ENCODE measurements at regions not wholly inside any gene's neighbourhood (a gene's known extent, or its start where the extent isn't known, plus 50 kb on each side); places are given as distances from the start of the nearest gene placed in this dataset.

DNA sequence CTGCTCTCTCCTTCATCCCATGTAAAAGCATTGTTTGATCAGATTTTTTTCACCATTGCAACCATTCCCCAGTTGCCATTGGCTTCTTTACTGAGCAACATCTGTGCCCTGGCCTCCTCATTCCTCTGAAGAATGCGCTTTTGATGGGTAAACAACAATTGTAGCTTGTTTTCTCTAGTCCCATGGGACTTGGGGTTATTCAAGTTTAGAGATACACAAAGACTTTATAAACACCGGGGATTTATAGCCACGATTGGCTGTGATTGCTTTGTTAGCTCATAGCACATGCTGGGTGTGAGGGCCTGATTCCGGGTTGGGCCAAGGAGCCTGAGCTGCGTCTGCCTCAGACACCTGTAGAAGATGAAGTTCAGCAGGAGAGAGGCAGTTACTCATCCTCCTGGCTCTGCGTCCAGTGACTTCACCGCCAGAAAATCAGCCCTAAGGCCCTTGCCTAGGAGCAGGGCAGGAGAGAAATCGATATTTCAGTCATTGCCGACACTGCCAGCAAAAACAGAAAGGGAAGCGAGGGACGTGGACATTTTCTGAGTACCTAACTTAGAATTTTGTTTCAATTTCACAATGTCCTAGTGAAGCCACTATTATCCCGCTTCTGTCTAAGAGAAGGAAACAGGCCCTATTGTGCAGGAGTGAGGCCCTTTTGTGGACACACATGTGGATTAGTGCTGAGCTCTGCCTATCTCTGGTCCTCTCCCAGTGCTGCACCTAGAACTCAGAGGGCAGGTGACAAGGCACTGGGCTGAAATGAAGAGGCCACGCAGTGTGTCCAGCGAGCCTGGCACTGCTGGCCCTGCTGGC lies 159.8 kb upstream of the USP24 start:
- DNase-seq, result no peak

DNA sequence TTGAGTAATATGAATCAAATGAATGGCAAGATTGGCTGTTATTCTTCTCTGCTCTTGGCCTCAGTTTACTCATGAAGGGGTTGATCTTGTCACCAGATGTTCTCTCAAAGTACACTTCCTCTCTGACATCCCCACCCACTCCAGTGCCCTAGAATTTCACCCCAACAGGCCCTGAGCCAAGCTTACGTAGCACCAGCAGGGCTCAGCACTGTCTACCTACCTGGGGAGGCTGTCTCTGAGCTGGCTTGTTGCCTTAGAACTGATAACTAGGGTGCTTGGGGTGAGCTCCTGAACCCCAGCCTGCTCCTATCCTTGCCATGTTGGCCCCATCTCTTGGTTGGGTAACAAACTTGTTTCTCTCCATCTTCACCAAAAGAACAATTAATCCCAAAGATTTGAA lies 159.1 kb upstream of the USP24 start:
- no peak for DNase-seq

DNA sequence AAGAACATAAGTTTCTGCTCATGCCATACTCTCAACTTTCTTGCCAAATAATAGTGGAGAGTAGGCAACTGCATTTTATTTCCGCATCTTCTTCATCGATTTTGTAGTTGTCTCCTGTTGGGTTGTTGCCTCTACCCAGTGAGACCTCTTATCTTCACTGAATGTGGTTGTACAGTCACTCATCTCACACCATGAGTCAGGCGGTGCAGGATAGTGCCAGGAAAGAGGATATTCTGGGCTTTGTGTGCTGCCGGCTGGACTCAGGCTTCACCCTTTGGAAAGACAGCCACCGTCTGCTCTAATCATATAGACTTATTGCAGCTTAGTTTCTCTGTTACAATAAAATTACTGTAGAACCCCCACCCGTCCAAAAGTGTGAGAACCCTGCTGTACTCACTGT lies 154.3 kb upstream of the USP24 start:
- DNase-seq, result no peak

DNA sequence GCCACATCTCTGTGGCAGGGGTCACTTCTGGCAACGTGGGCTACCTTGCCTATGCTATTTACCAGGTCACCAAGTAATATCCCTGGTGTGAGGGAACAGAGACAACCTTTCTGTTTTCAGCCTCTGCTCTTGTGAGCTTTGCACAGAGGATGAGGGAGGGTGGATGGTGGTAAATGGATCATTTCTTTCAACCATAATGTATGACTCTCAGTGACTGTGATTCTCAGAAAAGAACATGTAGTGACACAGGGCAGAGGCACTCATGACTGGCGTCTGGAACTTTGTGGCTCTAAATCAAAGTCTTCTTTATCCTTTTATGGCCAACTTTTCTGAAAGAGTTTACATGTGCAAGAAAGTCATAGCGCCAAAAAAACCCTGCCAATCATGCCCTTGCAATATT lies 153.5 kb upstream of the USP24 start:
- DNase-seq, result no peak

DNA sequence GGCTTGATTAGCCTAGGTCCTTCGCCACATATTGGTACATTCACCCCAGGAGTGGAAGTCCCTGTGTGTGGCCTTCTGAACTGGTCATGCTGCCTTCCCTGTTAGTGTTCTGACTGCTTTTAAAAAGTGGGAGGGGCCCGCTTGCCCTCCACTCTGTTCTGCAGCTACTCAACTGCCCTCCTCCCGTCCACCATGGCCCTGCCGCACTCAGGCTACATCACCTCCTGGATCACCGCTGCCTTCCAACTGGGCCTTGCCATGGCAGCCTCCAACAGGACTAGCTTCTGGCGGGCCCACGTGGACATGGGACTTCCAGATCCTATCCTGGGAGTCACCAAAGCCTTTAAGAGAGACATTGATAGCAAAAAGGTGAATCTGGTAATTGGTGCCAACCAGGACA lies 152.1 kb upstream of the USP24 start:
- no peak for DNase-seq

DNA sequence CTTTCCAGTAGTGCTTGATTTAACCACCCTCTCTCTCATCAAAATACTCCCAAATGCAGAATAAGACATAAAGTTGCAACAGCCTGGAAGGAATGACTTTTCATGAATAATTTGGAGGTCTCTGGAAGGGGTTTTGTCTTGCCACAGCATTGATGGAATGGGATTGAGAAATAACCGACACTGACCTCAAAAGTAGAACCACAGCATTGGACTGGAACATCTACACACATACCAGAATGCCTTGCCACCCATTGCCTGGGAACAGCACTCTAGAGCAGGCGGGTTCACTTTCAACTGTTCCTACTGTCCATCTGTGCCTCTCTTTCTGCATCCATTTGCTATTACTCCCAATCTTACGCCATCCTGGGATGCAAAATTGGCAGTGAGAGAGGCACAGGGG lies 149.1 kb upstream of the USP24 start:
- DNase-seq, result no peak

DNA sequence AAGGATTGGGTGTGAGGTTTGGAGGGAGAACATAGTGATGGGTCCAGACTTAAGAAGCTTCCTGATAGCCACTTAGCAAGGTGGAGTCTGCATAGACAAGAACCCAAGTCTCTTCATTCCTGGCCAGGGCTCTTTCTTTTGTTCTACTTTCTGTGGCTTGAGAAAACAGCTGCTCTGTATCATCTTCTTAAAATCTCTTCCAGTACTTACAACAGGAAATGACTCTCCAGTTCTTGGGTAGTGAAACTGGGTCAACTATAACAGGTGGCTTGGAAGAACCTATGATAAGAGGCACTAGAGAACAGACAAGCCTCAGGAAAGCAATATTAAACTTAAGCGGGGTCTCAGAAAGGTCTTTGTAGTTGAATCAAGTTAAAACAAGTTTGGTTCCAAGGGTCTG lies 148.1 kb upstream of the USP24 start:
- no peak for DNase-seq

DNA sequence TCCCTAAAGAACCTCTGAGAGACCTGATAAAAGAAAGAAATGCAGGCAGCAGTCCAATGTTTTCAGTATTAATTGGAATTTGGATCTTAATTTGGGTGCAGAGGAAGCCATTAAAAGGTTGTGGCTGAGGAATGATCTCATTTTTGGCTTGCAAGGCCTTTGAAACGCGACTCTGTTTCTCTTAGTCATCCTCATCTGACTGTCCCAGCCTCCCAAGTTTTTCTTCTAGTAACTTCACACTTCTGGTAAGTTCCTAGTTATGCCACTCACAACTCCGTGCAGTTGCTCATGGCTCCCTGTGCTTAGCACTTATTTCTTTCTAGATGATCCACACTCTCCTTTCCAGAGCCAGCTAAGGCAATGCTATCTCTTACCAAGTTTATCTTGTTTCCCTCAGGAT lies 147.4 kb upstream of the USP24 start:
- DNase-seq, result no peak

DNA sequence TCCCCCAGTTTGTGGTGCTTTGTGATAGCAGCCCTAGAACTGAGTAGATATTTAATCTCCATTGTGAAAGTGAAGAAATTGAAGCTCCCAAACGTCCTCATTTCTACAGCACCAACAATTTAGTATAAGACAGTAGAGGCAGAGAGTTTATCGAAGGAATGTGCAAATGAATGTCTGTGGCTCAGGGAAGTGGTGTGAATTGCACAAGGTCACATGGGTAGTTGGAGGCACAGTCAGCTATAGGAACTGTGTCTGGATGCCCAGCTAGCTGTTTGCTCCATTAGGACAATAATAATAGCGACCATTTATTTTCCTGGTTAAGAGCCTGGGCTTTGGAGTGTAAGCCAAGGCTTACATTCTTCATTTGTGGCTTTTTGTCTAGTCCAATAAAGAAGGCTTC lies 144.4 kb upstream of the USP24 start:
- no peak for DNase-seq

DNA sequence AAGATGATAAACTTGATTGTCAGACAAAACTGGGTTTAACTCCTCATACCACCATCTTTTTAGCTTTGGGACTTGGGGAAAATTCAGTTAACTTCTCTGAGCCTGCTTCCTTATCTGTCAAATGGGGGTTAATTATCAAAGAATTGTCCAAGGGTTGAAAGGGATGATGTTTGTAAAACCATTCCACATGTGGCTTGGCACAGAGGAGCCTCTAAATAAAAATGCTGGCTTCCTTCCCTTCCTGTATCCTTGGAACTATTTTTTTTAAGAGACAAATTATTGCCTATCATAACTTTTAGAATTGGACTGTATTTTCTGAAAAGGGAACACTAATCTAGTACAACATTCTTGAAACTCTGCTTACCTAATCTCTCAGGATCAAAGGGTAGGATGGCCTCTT lies 143.4 kb upstream of the USP24 start:
- DNase-seq, result no peak

DNA sequence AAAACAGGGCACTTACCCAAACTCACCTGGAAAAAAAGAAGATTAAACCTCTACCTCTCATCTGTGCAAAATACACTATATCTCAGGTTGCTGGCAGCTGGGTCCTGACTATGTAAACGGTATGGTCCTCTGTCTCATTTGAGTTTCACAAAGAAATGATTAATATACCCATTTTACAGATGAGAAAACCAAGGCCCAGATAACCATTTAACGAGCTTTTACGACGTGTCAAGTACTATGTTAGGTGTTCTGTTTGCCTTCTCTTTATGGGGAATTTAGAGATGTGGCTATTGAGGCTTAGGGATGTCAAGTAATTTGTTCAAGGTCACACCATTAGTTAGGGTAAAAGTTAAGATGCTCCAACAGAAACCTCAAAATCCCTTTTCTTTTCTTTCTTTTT lies 140.4 kb upstream of the USP24 start:
- no peak for DNase-seq

DNA sequence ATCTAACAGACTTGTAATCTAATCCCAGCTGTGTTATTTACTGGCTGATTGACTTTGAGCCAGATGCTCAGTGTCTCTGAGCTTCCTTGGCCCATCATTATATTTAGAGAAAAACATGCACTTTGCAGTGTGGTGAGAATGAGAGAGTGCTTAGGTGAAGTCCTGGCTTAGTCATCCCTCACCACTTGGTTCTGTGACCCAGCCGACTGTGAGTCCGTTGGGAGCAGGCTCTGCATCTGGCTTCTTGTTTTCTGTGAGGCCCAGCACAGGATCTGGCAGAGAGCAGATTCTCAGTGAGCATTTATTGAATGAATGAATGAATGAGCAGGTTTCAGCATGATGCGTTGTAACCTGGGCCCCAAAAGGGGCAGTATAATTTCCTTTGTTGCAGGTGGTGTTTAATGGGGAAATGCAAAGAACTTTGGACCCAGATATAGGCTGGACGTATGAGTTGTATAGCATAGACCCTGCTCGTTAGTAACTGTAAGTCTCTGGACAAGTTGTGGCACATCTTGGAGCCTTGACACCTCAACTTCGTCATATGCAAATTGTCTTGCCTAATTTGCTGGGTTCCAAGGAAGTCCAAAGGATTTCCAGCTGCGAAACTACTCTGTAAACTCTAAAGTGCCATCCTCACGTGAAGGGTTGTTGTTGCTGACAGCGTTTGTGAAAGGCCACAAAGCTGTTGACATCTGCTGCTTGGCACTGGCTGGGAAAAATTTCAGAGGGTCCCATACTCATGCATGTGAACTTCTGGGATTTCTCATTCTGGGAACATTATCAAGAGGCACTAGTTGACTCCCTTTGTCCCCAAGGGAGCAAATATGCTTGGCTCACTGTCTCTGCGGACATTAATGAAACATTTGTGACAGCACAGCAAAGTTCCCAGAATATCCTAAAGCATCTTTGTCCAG lies 138.8 kb upstream of the USP24 start:
- DNase-seq, result no peak

DNA sequence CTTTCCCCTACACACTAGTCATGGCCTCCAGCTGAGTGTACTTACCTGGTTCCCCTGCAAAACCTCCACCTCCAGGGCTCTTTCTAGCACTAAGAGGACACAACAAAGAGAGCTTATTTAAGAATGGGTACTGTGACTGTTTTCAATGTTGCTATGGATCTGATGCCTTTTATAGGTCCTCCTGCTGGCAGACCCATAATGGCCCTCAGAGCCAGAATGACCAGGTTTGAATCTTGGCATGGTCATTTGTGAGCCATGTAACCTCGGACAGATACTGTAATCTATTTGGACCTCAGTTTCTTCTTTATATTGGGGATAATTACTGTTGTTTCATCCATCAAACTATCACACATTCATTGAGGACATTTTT lies 137.6 kb upstream of the USP24 start:
- DNase-seq, result no peak

DNA sequence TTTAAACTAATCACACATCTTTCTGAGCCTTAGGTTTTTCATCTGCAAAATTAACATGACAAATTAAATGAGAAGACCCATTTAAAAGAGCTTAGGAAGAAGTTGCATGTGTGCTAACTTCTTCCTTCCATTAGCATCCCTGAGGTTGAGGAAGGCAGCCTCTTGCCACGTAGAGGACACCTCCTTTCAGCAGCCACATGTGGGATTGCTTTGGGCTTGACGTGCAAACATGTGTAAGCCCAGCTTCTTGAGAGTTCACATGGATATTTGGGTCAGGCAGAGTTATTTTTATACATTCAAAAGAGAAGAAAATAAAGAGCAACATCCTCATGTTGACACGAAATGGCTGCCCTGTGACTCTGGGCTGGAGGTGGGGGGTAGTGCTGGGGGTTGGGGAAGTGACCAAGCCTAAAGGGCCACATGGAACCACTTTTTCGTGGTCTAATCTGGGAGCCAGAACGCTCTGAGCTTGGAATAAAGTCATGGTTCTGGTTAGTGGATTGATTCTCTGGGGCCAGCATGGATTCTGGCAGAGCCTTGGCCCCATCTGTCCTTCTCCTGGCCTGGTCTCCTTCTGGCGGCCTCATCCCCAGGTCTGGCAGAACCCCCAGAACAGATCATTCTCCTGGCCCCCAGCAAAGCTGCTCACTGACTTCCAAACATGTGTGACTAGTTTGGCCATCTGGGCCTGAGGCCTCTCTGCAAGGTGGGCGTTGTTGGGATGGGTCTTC lies 137.1 kb upstream of the USP24 start:
- DNase-seq, result no peak

DNA sequence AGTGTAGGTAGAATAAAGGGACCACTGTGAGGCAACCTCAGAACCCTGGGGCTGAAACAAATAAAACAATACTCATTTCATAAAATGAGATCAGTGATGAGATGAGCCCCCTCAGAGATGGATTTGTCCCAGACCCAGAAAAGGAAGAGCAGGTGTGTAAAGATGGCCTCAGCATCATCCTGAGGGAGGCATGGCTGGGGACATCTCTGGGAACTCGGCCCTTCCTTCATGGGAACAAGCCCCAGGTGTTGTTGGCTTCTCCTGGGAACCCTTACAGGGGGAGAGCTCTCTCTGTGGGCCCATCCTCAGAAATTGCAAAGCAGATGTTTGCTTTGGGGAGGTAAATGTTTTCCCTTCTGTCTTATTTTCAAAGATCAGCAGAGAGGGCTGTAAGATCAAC lies 133.2 kb upstream of the USP24 start:
- no peak for DNase-seq

DNA sequence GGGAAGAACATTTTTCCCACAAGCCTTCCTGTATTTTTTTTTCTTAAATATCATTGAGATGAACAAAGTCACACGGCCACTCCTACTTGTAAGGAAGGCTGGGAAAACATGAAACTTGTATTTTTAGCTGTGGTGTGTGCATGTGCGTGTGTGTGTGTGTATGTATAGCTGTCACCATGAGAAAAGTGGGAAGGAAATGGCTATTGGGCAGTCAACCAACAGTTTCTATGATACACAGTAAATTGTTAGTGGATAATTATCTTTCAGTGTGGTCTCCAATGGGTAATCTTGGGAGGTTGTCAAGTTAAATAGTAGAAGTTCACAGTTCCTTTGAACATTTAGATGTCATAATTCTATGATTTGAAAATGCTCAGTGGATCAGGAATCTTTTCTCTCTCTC lies 132.7 kb upstream of the USP24 start:
- no peak for DNase-seq

DNA sequence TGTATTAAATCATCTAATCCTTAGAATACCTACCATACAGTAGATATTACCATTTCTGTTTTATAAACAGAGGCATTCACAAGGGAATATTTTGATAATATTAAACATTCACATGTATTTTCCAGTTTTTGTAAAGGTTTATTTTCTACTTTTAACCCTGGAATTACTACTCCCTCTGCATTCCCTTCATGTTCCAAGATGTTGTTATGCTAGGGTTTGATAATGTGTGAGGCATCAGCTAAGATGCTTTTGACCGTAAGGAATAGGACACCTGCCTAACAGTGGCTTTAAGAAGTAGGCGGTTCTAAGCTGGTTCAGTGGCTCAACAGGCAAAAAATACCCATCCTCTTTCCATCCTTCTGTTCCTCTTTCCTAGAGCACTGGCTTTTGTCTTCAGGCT lies 131.9 kb upstream of the USP24 start:
- no peak for DNase-seq

DNA sequence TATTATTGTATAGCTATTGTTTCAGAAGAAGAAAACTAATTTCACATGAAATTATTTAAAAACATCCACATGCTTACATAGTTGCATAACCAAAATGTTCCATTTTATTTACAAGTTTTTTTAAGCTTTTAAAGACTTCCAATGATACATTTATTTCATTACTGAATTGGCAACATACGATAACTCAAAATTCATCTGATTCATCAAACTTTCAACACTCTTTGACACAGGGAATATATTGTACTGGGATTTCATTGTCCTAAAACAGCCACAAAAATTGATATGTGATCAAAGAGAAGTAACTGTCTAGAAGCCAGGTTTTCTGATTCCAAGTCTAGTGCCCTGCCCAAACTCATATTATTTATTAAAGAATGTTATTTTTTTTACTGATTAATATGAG lies 131.4 kb upstream of the USP24 start:
- DNase-seq, result no peak

DNA sequence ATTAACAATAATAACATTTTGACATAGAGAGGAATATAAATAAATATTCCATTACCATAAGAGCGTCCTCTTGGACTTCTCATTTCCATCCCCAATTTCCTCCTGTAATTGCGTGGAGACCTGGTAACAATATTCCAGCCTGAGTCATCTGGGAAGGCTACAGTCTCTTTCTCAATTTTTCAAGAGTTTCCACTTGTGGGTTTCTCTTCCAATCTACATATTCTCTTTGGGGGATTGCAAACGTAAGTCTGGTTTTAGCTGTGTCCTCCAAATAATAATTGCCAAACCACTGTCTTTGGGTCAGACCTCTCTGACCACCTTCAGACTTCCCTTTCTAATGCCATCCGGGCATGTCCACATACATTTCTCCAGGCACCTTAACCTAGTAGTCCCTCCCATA lies 124.5 kb upstream of the USP24 start:
- DNase-seq, result no peak

DNA sequence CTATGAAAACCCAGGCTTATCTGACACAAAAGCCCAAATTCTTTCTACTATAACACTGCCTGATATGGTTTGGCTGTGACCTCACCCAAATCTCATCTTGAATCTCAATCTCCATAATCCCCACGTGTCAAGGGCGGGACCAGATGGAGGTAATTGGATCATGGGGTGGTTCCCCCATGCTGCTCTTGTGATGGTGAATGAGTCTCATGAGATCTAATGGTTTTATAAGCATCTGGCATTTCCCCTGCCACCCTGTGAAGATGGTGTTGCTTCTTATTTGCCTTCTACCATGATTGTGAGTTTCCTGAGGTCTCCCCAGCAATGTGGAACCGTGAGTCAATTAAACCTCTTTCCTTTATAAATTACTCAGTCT lies 123.3 kb upstream of the USP24 start:
- no peak for DNase-seq

DNA sequence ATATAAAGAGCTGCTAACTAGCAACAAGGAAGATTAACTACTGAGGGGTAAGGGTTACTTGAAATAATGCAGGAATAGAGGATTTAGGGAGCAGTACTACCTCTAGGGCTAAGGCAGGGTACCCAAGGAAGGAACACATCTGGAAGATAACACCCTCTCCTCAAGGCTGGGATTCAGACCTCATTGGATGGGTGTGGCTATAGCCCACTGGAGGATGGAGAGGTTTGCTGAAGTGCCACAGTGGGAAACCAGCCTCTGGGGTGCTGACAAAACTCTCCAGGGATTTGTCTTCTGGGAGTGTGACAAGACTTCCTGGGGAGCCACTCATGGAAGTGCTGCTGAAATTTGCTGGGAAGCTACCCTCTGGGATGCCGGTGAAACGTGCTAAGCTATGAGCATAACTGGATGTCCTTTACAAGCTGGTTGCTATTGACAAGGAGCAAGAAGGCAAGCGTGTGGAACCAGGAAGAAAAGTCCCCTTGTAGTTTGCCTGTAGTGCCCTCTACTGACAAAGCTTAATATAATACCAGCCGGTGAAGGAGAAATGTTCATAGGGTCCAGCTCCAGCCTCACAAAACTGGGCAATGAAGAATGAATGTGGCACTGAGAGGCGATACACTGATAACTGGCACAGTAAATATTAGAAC lies 122.8 kb upstream of the USP24 start:
- DNase-seq, result peak; percentile 20

DNA sequence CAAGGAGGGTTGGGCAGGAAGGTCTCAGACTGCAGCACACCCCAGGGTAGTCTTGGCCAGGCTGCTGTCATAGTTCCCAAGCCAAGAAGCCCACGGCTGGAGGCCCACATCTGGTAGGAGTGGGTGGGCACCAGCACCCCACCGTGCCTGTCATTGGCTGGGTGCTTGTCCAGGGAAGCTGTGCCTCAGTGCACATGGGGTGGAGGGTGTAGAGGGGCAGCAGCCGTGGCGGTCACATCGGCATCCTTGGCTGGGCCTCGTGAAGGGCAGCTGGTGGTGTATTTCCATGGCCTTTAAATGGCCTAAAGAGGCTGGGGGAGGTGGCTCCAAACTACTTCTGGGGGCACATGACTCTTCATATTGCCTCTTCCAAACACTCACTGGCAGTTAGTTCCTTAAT lies 119.6 kb upstream of the USP24 start:
- DNase-seq, result no peak

DNA sequence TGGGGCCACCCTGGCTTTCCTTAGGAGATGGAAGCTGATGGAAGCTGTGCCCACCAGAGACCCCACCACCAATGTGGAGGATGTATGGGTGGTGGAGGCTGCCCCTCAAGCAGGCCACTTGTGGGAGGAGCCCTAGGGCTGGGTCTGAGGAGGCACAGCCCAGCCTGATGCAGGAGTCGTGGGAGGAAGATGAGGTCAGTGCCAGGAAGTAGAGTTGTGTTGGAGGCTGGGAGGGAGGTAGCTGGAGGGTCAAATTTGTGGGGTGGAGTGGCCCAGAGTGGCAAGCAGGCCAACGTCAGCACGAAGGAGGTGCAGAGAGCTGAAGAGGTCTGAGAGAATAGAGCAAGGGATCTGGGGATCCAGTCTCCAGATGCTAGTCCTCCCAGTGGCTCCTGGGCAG lies 119.0 kb upstream of the USP24 start:
- DNase-seq, result no peak

Data from NCI-H748 treated with DMSO at 0.1 percent for 48 hours (cell line).